Esophagus muscularis mucosa (tissue), 3 donors: ENCODE measurements at regions not wholly inside any gene's neighbourhood (a gene's known extent, or its start where the extent isn't known, plus 50 kb on each side); places are given as distances from the start of the nearest gene placed in this dataset.

Source experiments
- POLR2A ChIP-seq: fragments of 450-650 bp; IDR thresholded peaks from one replicate; pipeline ENCODE4 v1.6.1; 2017; ENCODE audit warnings: antibody characterized with exemption, moderate library complexity, mild to moderate bottlenecking, low read depth
- POLR2AphosphoS5 ChIP-seq, 2 donors: sonication (generic); formaldehyde crosslinking; IDR thresholded peaks; one replicate each; pipeline ENCODE4 v1.6.1; 2017; ENCODE audit warnings: antibody characterized with exemption in 2 of 2
- TF ChIP-seq, protein P1 (sequence below), 3 experiments: fragments of 200-600 bp in 2 of 3; fragments of 450-650 bp in 1 of 3; sonication (generic) in 2 of 3; IDR thresholded peaks; one replicate each; pipeline ENCODE4 v1.5.1; 2017 to 2019; ENCODE audit warnings: antibody characterized with exemption in 3 of 3, mild to moderate bottlenecking in 2 of 3, moderate library complexity in 1 of 3

DNA sequence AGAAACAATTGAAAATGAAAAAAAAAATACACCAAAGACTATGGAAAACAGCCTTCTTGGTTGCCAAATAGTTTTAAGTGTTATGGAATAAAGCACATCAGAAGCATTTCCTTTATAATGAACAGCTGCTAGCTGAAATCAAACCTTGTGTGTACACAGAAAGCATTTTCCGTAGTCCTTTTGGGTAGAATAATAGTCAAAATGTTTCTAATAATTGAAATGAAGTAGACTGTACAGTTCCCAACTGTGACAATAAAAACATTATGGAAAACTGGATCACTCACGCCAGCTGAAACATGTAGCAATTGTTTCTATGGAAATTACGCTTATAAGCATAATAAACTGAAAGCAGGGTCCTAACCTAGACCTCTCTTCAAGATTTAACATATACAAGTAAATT is 856.3 kb upstream of the B3GALT2 start:
- TF ChIP-seq, protein P1, sequence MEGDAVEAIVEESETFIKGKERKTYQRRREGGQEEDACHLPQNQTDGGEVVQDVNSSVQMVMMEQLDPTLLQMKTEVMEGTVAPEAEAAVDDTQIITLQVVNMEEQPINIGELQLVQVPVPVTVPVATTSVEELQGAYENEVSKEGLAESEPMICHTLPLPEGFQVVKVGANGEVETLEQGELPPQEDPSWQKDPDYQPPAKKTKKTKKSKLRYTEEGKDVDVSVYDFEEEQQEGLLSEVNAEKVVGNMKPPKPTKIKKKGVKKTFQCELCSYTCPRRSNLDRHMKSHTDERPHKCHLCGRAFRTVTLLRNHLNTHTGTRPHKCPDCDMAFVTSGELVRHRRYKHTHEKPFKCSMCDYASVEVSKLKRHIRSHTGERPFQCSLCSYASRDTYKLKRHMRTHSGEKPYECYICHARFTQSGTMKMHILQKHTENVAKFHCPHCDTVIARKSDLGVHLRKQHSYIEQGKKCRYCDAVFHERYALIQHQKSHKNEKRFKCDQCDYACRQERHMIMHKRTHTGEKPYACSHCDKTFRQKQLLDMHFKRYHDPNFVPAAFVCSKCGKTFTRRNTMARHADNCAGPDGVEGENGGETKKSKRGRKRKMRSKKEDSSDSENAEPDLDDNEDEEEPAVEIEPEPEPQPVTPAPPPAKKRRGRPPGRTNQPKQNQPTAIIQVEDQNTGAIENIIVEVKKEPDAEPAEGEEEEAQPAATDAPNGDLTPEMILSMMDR (IDR thresholded peaks at IDR 0.05) = no peak
- no peak for TF ChIP-seq POLR2A
- no peak for TF ChIP-seq POLR2AphosphoS5 (IDR thresholded peaks at IDR 0.05)
